ENCODE measurements at regions not wholly inside any gene's neighbourhood (a gene's known extent, or its start where the extent isn't known, plus 50 kb on each side); places are given as distances from the start of the nearest gene placed in this dataset.

- no peak for TF ChIP-seq KDM4A (IDR thresholded peaks at IDR 0.05; ENCODE audit: low read depth, low read length, severe bottlenecking)
Measured at GRCh38 chr15:95676500-95676899, 654.0 kb upstream of the NR2F2 start (continued).

Measured in H1 (cell line).